H1 (cell line): ENCODE measurements at regions not wholly inside any gene's neighbourhood (a gene's known extent, or its start where the extent isn't known, plus 50 kb on each side); places are given as distances from the start of the nearest gene placed in this dataset.

Experiments
- CTCF ChIA-PET: fragments of 300-600 bp; sonication (Branson Sonifier 250); formaldehyde crosslinking; loops from one replicate; lab custom pipeline; 2021; ENCODE audit not compliant: partially characterized antibody; lab: Charles Lee
- POLR2A ChIA-PET: fragments of 300-600 bp; sonication (Branson Sonifier 250); formaldehyde crosslinking; loops from one replicate; lab custom pipeline; 2021; ENCODE audit warnings: inconsistent platforms; ENCODE audit not compliant: partially characterized antibody; lab: Charles Lee
- DNase-seq, 2 experiments: peaks; one replicate each; pipeline versions ENCODE4 v3.0.0 to v3.0.0-alpha.2; 2010 to 2022; ENCODE audit warnings: low spot score in 2 of 2, low read depth in 1 of 2, mixed read lengths in 1 of 2
- FAIRE-seq: peaks from 2 replicates; lab custom pipeline; 2011; peaks lifted over from hg19 to GRCh38; lab: Jason Lieb, UNC
- H2AFZ ChIP-seq: 2 replicates; pipeline ENCODE4 v1.8.1; 2012; ENCODE audit warnings: low read length, inconsistent platforms
- H2AK5ac ChIP-seq: 2 replicates; pipeline ENCODE4 v1.6.1; 2013; ENCODE audit warnings: low read depth, low read length
- H2BK120ac ChIP-seq: replicated peaks from 2 replicates; pipeline ENCODE3; 2013; ENCODE audit warnings: low read depth, low read length, inconsistent platforms
- H2BK12ac ChIP-seq: 2 replicates; pipeline ENCODE4 v1.6.1; 2013; ENCODE audit warnings: low read depth, low read length
- H2BK15ac ChIP-seq: 2 replicates; pipeline ENCODE4 v1.6.1; 2013; ENCODE audit warnings: low read length
- H2BK20ac ChIP-seq: 2 replicates; pipeline ENCODE4 v1.6.1; 2013; ENCODE audit warnings: low read length
- H2BK5ac ChIP-seq: 2 replicates; pipeline ENCODE4 v1.6.1; 2013; ENCODE audit warnings: low read depth, low read length
- H3K14ac ChIP-seq: 2 replicates; pipeline ENCODE4 v1.6.1; 2013; ENCODE audit warnings: inconsistent platforms; ENCODE audit not compliant: insufficient read length
- H3K18ac ChIP-seq: 2 replicates; pipeline ENCODE4 v1.6.1; 2013; ENCODE audit warnings: low read length; ENCODE audit errors: extremely low read depth
- H3K23ac ChIP-seq: 2 replicates; pipeline ENCODE4 v1.6.1; 2013; ENCODE audit warnings: inconsistent platforms; ENCODE audit not compliant: insufficient read length
- H3K23me2 ChIP-seq: 2 replicates; pipeline ENCODE4 v1.6.1; 2013; ENCODE audit warnings: low read depth, low read length
- H3K27ac ChIP-seq: 2 replicates; pipeline ENCODE4 v1.6.1; 2011; ENCODE audit warnings: low read depth, low read length, inconsistent platforms
- H3K27me3 ChIP-seq, 4 experiments: replicated peaks in 1 of 4; 1 replicate in 1 of 4; 2 replicates in 3 of 4; pipeline versions ENCODE4 v1.6.1 to v1.8.1; 2011 to 2013; ENCODE audit warnings: low read length in 3 of 4, mild to moderate bottlenecking in 3 of 4, inconsistent platforms in 2 of 4, mixed read lengths in 2 of 4, moderate library complexity in 1 of 4; ENCODE audit not compliant: control insufficient read depth in 3 of 4, insufficient read depth in 3 of 4; ENCODE audit errors: extremely low read depth in 1 of 4
- H3K36me3 ChIP-seq, 4 experiments: 2 replicates each; pipeline versions ENCODE4 v1.6.1 to v1.8.1; 2011 to 2013; ENCODE audit warnings: mild to moderate bottlenecking in 4 of 4, low read length in 3 of 4, moderate library complexity in 2 of 4, control low read depth in 1 of 4, inconsistent platforms in 1 of 4; ENCODE audit not compliant: insufficient read depth in 4 of 4, control insufficient read depth in 2 of 4
- H3K4ac ChIP-seq: replicated peaks from 2 replicates; pipeline ENCODE3; 2013; ENCODE audit warnings: low read length, low read depth, mixed read lengths, inconsistent platforms; ENCODE audit not compliant: insufficient read length
- H3K4me1 ChIP-seq, 4 experiments: replicated peaks in 1 of 4; 1 replicate in 1 of 4; 2 replicates in 3 of 4; pipeline versions ENCODE4 v1.6.1 to v1.8.1; 2011 to 2013; ENCODE audit warnings: low read length in 3 of 4, inconsistent platforms in 2 of 4, mixed read lengths in 1 of 4; ENCODE audit not compliant: insufficient read depth in 4 of 4, control insufficient read depth in 3 of 4
- H3K4me2 ChIP-seq, 2 experiments: 2 replicates each; pipeline versions ENCODE4 v1.6.1 to v1.8.1; 2011 to 2013; ENCODE audit warnings: low read depth in 2 of 2, low read length in 2 of 2, control low read depth in 1 of 2, inconsistent platforms in 1 of 2, mild to moderate bottlenecking in 1 of 2; ENCODE audit not compliant: insufficient read depth in 1 of 2
- H3K4me3 ChIP-seq, 4 experiments: fragments of 200-600, 300-600 bp in 1 of 4; sonication (generic), shearing (Covaris generic), sonication (Bioruptor Twin) in 1 of 4; 2 replicates each; pipeline versions ENCODE4 v1.5.1 to v1.8.1; 2011 to 2016; ENCODE audit warnings: low read length in 4 of 4, low read depth in 3 of 4, control low read depth in 2 of 4, inconsistent platforms in 2 of 4, mild to moderate bottlenecking in 2 of 4, mixed read lengths in 1 of 4, moderate library complexity in 1 of 4; ENCODE audit not compliant: insufficient read depth in 2 of 4; ENCODE audit errors: extremely low read depth in 1 of 4
- H3K56ac ChIP-seq: replicated peaks from 2 replicates; pipeline ENCODE3; 2013; ENCODE audit warnings: low read depth, mild to moderate bottlenecking, mixed read lengths, low read length, inconsistent platforms; ENCODE audit not compliant: insufficient read length
- H3K79me1 ChIP-seq: 2 replicates; pipeline ENCODE4 v1.6.1; 2013; ENCODE audit warnings: low read depth, low read length, control low read depth
- H3K79me2 ChIP-seq, 2 experiments: 2 replicates each; pipeline versions ENCODE4 v1.6.1 to v1.8.1; 2012 to 2013; ENCODE audit warnings: low read length in 2 of 2, mild to moderate bottlenecking in 2 of 2, inconsistent platforms in 1 of 2; ENCODE audit not compliant: insufficient read depth in 2 of 2, control insufficient read depth in 1 of 2
- H3K9ac ChIP-seq, 4 experiments: replicated peaks in 1 of 4; 1 replicate in 1 of 4; 2 replicates in 3 of 4; pipeline versions ENCODE4 v1.6.1 to v1.8.1; 2011 to 2013; ENCODE audit warnings: low read depth in 3 of 4, low read length in 3 of 4, control low read depth in 2 of 4, mild to moderate bottlenecking in 2 of 4, moderate library complexity in 2 of 4, inconsistent platforms in 1 of 4; ENCODE audit errors: extremely low read depth in 1 of 4
- H3K9me3 ChIP-seq, 2 experiments: 2 replicates each; pipeline versions ENCODE4 v1.6.1 to v1.8.1; 2012 to 2013; ENCODE audit warnings: mild to moderate bottlenecking in 2 of 2, moderate library complexity in 2 of 2, control low read depth in 1 of 2, inconsistent platforms in 1 of 2, low read depth in 1 of 2, low read length in 1 of 2, mixed read lengths in 1 of 2; ENCODE audit not compliant: insufficient read depth in 2 of 2
- H4K20me1 ChIP-seq, 2 experiments: replicated peaks in 1 of 2; 2 replicates each; pipeline versions ENCODE3 to v1.8.1; 2011 to 2013; ENCODE audit warnings: inconsistent platforms in 2 of 2, low read length in 2 of 2, mild to moderate bottlenecking in 1 of 2; ENCODE audit not compliant: insufficient read depth in 2 of 2, control insufficient read depth in 1 of 2
- H4K5ac ChIP-seq: 2 replicates; pipeline ENCODE4 v1.6.1; 2013; ENCODE audit warnings: low read length, low read depth, mixed read lengths, inconsistent platforms; ENCODE audit not compliant: insufficient read length
- H4K8ac ChIP-seq: 2 replicates; pipeline ENCODE4 v1.8.0; 2013; ENCODE audit warnings: mild to moderate bottlenecking, moderate library complexity, low read length, inconsistent platforms; ENCODE audit not compliant: insufficient read depth; ENCODE audit errors: extremely low read depth
- H4K91ac ChIP-seq: replicated peaks from 2 replicates; pipeline ENCODE3; 2013; ENCODE audit warnings: low read length, mixed read lengths, inconsistent platforms; ENCODE audit not compliant: insufficient read length
- BACH1 ChIP-seq: IDR thresholded peaks from 2 replicates; pipeline ENCODE4 v1.6.1; 2012; ENCODE audit warnings: low read length, improper control_type of control experiment
- CHD1 ChIP-seq: IDR thresholded peaks from 2 replicates; pipeline ENCODE4 v1.6.1; 2012; ENCODE audit warnings: low read depth, low read length, improper control_type of control experiment
- JUN ChIP-seq: IDR thresholded peaks from 2 replicates; pipeline ENCODE4 v1.6.1; 2011; ENCODE audit warnings: low read depth, mild to moderate bottlenecking, improper control_type of control experiment, low read length
- JUND ChIP-seq: IDR thresholded peaks from 2 replicates; pipeline ENCODE4 v1.6.1; 2011; ENCODE audit warnings: mild to moderate bottlenecking, improper control_type of control experiment, low read length
- KDM5A ChIP-seq: fragments of 200-600 bp; IDR thresholded peaks from 2 replicates; pipeline ENCODE4 v1.7.1; 2012; ENCODE audit warnings: mild to moderate bottlenecking, low read length, inconsistent platforms, mixed read lengths
- PHF8 ChIP-seq: fragments of 200-600 bp; sonication (generic); conservative IDR thresholded peaks from 2 replicates; pipeline ENCODE4 v1.7.1; 2012; ENCODE audit warnings: low read depth, mild to moderate bottlenecking, inconsistent platforms, low read length, moderate library complexity
- SIN3A ChIP-seq, 2 experiments: IDR thresholded peaks in 1 of 2; conservative IDR thresholded peaks in 1 of 2; 2 replicates each; pipeline ENCODE4 v1.6.1; 2011 to 2012; ENCODE audit warnings: low read length in 2 of 2, improper control_type of control experiment in 1 of 2, low read depth in 1 of 2, mild to moderate bottlenecking in 1 of 2
- SP1 ChIP-seq: IDR thresholded peaks from 2 replicates; pipeline ENCODE4 v1.6.1; 2011; ENCODE audit warnings: low read depth, low read length
- SP4 ChIP-seq: IDR thresholded peaks from 2 replicates; pipeline ENCODE4 v1.6.1; 2012; ENCODE audit warnings: low read length, inconsistent platforms
- TAF1 ChIP-seq: IDR thresholded peaks from 2 replicates; pipeline ENCODE4 v1.6.1; 2011; ENCODE audit warnings: mild to moderate bottlenecking, low read depth, low read length
- TBP ChIP-seq: IDR thresholded peaks from 2 replicates; pipeline ENCODE4 v1.6.1; 2011; ENCODE audit warnings: low read depth, low read length, improper control_type of control experiment
- TCF12 ChIP-seq: IDR thresholded peaks from 2 replicates; pipeline ENCODE4 v1.6.1; 2011; ENCODE audit warnings: low read depth, mild to moderate bottlenecking, low read length
- ZNF274 ChIP-seq: IDR thresholded peaks from 2 replicates; pipeline ENCODE4 v1.7.0; 2012; ENCODE audit warnings: low read length, borderline replicate concordance; ENCODE audit errors: extremely low read depth
- WGBS, 2 experiments: shearing (Covaris generic) in 1 of 2; methylation state at CpG; one replicate each; pipeline versions ENCODE4 v1.1.6 to v1.1.7; 2013 to 2015; ENCODE audit warnings: low lambda C conversion rate in 2 of 2, mixed read lengths in 2 of 2, inconsistent platforms in 1 of 2, low coverage in 1 of 2, missing lambda C conversion rate in 1 of 2; ENCODE audit not compliant: insufficient replicate concordance in 2 of 2, insufficient coverage in 1 of 2, insufficient read length in 1 of 2; ENCODE audit errors: extremely low coverage in 1 of 2, missing lambda C conversion rate in 1 of 2; 5-methylcytosine and 5-hydroxymethylcytosine counted together
- TF ChIP-seq, protein P1 (sequence below): IDR thresholded peaks from 2 replicates; pipeline ENCODE4 v1.6.1; 2012; ENCODE audit warnings: inconsistent platforms
- TF ChIP-seq, protein P2 (sequence below): IDR thresholded peaks from 2 replicates; pipeline ENCODE4 v1.6.1; 2012; ENCODE audit warnings: low read length, inconsistent platforms

- no peak overlapping the region for H3K4me3 ChIP-seq
- DNase-seq (no peak), FAIRE-seq (no peak)
- H2AFZ ChIP-seq: no peak overlapping the region
- H2BK120ac ChIP-seq: no peak overlapping the region
- POLR2A ChIA-PET: no interaction called here
- no peak overlapping the region for H3K4ac ChIP-seq
- H3K14ac ChIP-seq: no peak overlapping the region
- H3K79me1 ChIP-seq: no peaks in the 10 kb centered on the region
- H3K79me2 ChIP-seq: no peaks in the 10 kb centered on the region
- H4K20me1 ChIP-seq: no peaks in the 10 kb centered on the region
- no peak overlapping the region for H3K9ac ChIP-seq
- CTCF ChIA-PET: interaction anchor here (2.2 kb wide), 1 partner anchor 55 kb away, joined by 8 read pairs; no protein-coding TSS in a partner anchor
- H3K36me3 ChIP-seq: no peaks in the 10 kb centered on the region
- no peaks in the 10 kb centered on the region for H3K9me3 ChIP-seq
- no peak overlapping the region for H2BK12ac ChIP-seq
- H2BK5ac ChIP-seq: no peak overlapping the region
- H3K4me1 ChIP-seq: no peaks in the 10 kb centered on the region
- H4K8ac ChIP-seq: no peak overlapping the region
- H2BK15ac ChIP-seq: no peak overlapping the region
- no peak overlapping the region for H2AK5ac ChIP-seq
- no peak overlapping the region for H4K5ac ChIP-seq
- H4K91ac ChIP-seq: no peak overlapping the region
- no peak overlapping the region for H3K4me2 ChIP-seq
- H3K23ac ChIP-seq: no peak overlapping the region
- WGBS, 2 experiments: 88% methylated on average over 3 of the region's 3 CpGs; no CpG with 5 or more reads in 1 of the 2 experiments
- no peak overlapping the region for H3K18ac ChIP-seq
- H2BK20ac ChIP-seq: no peak overlapping the region
- H3K27me3 ChIP-seq: no peaks in the 10 kb centered on the region
- H3K23me2 ChIP-seq: no peaks in the 10 kb centered on the region
- H3K27ac ChIP-seq: no peak overlapping the region
- no peak overlapping the region for H3K56ac ChIP-seq
- TF ChIP-seq, protein P1, sequence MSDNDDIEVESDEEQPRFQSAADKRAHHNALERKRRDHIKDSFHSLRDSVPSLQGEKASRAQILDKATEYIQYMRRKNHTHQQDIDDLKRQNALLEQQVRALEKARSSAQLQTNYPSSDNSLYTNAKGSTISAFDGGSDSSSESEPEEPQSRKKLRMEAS: no peak
- TF ChIP-seq, protein P2, sequence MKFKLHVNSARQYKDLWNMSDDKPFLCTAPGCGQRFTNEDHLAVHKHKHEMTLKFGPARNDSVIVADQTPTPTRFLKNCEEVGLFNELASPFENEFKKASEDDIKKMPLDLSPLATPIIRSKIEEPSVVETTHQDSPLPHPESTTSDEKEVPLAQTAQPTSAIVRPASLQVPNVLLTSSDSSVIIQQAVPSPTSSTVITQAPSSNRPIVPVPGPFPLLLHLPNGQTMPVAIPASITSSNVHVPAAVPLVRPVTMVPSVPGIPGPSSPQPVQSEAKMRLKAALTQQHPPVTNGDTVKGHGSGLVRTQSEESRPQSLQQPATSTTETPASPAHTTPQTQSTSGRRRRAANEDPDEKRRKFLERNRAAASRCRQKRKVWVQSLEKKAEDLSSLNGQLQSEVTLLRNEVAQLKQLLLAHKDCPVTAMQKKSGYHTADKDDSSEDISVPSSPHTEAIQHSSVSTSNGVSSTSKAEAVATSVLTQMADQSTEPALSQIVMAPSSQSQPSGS: no peak
- TF ChIP-seq PHF8 (no peak), TBP (no peak), SP1 (no peak), BACH1 (no peak), JUN (no peak), ZNF274 (no peak), TAF1 (no peak), SIN3A (conservative IDR thresholded peaks at IDR 0.05 in 1 of 2, IDR thresholded peaks at IDR 0.05 in 1 of 2; ENCODE audit: low read depth in 1 of 2, low read length in 2 of 2) (no peak), SP4 (no peak), TCF12 (no peak), KDM5A (no peak), JUND (no peak), CHD1 (no peak)
Measured at GRCh38 chr2:161008311-161008710, 151.9 kb upstream of the TANK start.
